Endodermal cell (in vitro differentiated cells): ENCODE measurements at regions not wholly inside any gene's neighbourhood (a gene's known extent, or its start where the extent isn't known, plus 50 kb on each side); places are given as distances from the start of the nearest gene placed in this dataset.
"Not testable (repeated sequence)": the region's sequence is repeated elsewhere in the genome, so short reads cannot be mapped to it uniquely, and the experiment has no call there.

Experiments used
- DNase-seq: peaks from one replicate; pipeline ENCODE4 v3.0.0-alpha.2; 2017
- H3K27ac ChIP-seq: 2 replicates; pipeline ENCODE4 v1.5.1; 2013; ENCODE audit warnings: mild to moderate bottlenecking, low read depth, low read length, moderate library complexity
- H3K27me3 ChIP-seq: 2 replicates; pipeline ENCODE4 v1.6.1; 2013; ENCODE audit warnings: mild to moderate bottlenecking, low read length, moderate library complexity; ENCODE audit not compliant: insufficient read depth, control insufficient read depth, poor library complexity, severe bottlenecking
- H3K36me3 ChIP-seq: 2 replicates; pipeline ENCODE4 v1.7.0; 2013; ENCODE audit warnings: mild to moderate bottlenecking, low read length, moderate library complexity; ENCODE audit not compliant: control insufficient read depth, insufficient read depth
- H3K4me1 ChIP-seq: one replicate; pipeline ENCODE4 v1.7.0; 2013; ENCODE audit warnings: low read length; ENCODE audit not compliant: control insufficient read depth, insufficient read depth
- H3K4me3 ChIP-seq: 2 replicates; pipeline ENCODE4 v1.5.1; 2013; ENCODE audit warnings: mild to moderate bottlenecking, low read length, moderate library complexity
- H3K9ac ChIP-seq: 2 replicates; pipeline ENCODE4 v1.6.1; 2013; ENCODE audit warnings: mild to moderate bottlenecking, low read length, moderate library complexity; ENCODE audit not compliant: poor library complexity, severe bottlenecking; ENCODE audit errors: extremely low read depth
- H3K9me3 ChIP-seq: 2 replicates; pipeline ENCODE4 v1.6.1; 2013; ENCODE audit warnings: mild to moderate bottlenecking, low read length, moderate library complexity; ENCODE audit not compliant: control insufficient read depth
- H3K27ac Mint-ChIP-seq: 2 replicates; pipeline ENCODE4 v1.8.0; 2020; ENCODE audit warnings: mixed read lengths
- H3K27me3 Mint-ChIP-seq: 2 replicates; pipeline ENCODE4 v1.8.0; 2021; ENCODE audit warnings: mild to moderate bottlenecking, mixed read lengths; ENCODE audit not compliant: insufficient read depth
- H3K36me3 Mint-ChIP-seq: 2 replicates; pipeline ENCODE4 v1.8.0; 2020; ENCODE audit warnings: low read depth, mixed read lengths
- H3K4me1 Mint-ChIP-seq: 2 replicates; pipeline ENCODE4 v1.8.0; 2020; ENCODE audit warnings: mixed read lengths
- H3K4me3 Mint-ChIP-seq: 2 replicates; pipeline ENCODE4 v1.8.0; 2020; ENCODE audit warnings: mild to moderate bottlenecking, moderate library complexity, mixed read lengths
- H3K9me3 Mint-ChIP-seq: 2 replicates; pipeline ENCODE4 v1.8.0; 2020; ENCODE audit warnings: mild to moderate bottlenecking, mixed read lengths
- WGBS, 2 experiments: methylation state at CpG; one replicate each; pipeline versions ENCODE4 v1.1.5 to v1.1.7; 2013; ENCODE audit warnings: missing lambda C conversion rate in 2 of 2, mixed read lengths in 1 of 2; ENCODE audit not compliant: insufficient coverage in 1 of 2, insufficient read length in 1 of 2; 5-methylcytosine and 5-hydroxymethylcytosine counted together
- TF ChIP-seq, protein P1 (sequence below): fragments of 200-600 bp; sonication (generic); conservative IDR thresholded peaks from 2 replicates; pipeline ENCODE4 v1.5.0; 2021; ENCODE audit warnings: antibody characterized with exemption, mild to moderate bottlenecking

DNA sequence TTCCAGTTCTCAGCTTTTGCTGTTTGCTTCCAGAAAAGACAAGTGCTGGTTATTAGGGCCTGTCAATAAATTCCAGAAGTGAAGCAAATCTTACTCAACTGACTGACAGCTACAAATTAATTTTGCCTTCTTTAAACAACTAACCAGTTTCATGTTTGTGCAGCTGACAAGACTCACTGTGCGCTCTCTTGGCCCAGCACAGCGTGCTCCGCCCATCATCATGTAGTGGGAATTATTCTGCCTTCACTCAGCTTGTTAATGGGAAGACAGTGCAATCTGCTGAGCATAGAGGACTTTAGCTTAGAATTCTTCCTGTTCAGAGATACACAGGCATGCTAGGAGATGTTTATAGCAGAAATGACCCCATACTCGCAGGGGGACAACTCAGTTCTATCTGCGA is 808.9 kb downstream of the CCSER2 start:
- Histone ChIP-seq H3K36me3 (no peaks in the 10 kb centered on the region), H3K27me3 (no peaks in the 10 kb centered on the region), H3K9ac (no peak overlapping the region), H3K9me3 (no peaks in the 10 kb centered on the region), H3K27ac (no peak overlapping the region), H3K4me3 (no peak overlapping the region), H3K4me1 (no peaks in the 10 kb centered on the region)
- H3K36me3 Mint-ChIP-seq: no peaks in the 10 kb centered on the region
- H3K27me3 Mint-ChIP-seq: no peaks in the 10 kb centered on the region
- TF ChIP-seq, protein P1, sequence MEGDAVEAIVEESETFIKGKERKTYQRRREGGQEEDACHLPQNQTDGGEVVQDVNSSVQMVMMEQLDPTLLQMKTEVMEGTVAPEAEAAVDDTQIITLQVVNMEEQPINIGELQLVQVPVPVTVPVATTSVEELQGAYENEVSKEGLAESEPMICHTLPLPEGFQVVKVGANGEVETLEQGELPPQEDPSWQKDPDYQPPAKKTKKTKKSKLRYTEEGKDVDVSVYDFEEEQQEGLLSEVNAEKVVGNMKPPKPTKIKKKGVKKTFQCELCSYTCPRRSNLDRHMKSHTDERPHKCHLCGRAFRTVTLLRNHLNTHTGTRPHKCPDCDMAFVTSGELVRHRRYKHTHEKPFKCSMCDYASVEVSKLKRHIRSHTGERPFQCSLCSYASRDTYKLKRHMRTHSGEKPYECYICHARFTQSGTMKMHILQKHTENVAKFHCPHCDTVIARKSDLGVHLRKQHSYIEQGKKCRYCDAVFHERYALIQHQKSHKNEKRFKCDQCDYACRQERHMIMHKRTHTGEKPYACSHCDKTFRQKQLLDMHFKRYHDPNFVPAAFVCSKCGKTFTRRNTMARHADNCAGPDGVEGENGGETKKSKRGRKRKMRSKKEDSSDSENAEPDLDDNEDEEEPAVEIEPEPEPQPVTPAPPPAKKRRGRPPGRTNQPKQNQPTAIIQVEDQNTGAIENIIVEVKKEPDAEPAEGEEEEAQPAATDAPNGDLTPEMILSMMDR: no peak
- DNase-seq: no peak
- 89 to 100% methylated on average over 5 of the region's 5 CpGs for WGBS, 2 experiments
- peaks cover 6% of the 10 kb centered on the region for H3K9me3 Mint-ChIP-seq
- H3K4me3 Mint-ChIP-seq: no peak overlapping the region
- peaks cover 2% of the 10 kb centered on the region for H3K4me1 Mint-ChIP-seq
- H3K27ac Mint-ChIP-seq: no peak overlapping the region

DNA sequence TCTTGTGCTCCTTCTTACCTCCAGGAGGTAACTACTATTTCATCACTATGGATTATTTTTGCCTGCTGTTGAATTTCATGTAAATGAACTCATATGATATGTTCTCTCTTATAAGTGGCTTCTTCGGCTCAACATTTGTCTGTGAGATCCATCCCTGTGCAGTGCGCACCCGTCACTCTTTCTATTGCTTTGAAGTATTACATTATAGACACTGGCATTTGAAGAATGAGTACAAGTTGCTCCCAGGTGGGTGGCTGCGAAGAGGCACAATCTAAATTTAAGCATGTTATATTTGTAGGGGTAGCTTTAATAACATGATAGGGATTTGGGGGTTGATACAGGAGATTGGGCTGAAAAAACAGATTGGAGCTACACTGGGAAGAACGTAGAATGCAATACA is 809.7 kb downstream of the CCSER2 start:
- H3K9me3 ChIP-seq: peaks cover 3% of the 10 kb centered on the region
- WGBS, 2 experiments: 80 to 96% methylated on average over 2 to 5 of the region's 5 CpGs
- Mint-ChIP-seq H3K36me3 (no peaks in the 10 kb centered on the region), H3K9me3 (peaks cover 10% of the 10 kb centered on the region), H3K4me3 (no peak overlapping the region), H3K27me3 (no peaks in the 10 kb centered on the region), H3K27ac (no peak overlapping the region), H3K4me1 (peaks cover 2% of the 10 kb centered on the region)
- TF ChIP-seq, protein P1: no peak
- no peak for DNase-seq
- no peak overlapping the region for H3K4me3 ChIP-seq
- no peaks in the 10 kb centered on the region for H3K27me3 ChIP-seq
- H3K36me3 ChIP-seq: no peaks in the 10 kb centered on the region
- H3K9ac ChIP-seq: no peak overlapping the region
- H3K4me1 ChIP-seq: no peaks in the 10 kb centered on the region
- no peak overlapping the region for H3K27ac ChIP-seq

DNA sequence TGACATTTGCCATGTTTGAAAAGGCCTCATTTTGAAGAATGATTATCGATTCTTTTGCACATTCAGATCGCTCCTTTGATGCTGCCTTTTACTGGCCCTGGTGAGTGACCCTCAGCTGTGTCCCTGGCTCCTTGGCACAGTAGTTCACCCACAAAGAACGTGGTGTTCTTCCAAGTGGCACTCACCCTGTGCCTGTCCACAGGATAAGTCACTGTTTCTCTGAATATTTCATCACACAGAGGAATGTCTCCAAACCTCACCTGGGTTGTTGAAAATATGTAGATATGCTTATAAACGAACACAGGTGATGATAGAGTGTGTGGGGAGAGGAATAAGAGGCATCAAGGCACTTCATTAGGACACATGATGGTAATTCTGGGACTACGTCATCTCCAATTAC is 810.7 kb downstream of the CCSER2 start:
- WGBS, 2 experiments: 84 to 91% methylated on average over 4 to 5 of the region's 5 CpGs
- peaks cover 13% of the 10 kb centered on the region for H3K9me3 ChIP-seq
- Mint-ChIP-seq H3K36me3 (no peaks in the 10 kb centered on the region), H3K4me3 (no peak overlapping the region), H3K9me3 (peaks cover 20% of the 10 kb centered on the region), H3K27me3 (no peaks in the 10 kb centered on the region), H3K27ac (no peak overlapping the region), H3K4me1 (peaks cover 2% of the 10 kb centered on the region)
- TF ChIP-seq, protein P1: no peak
- H3K36me3 ChIP-seq: no peaks in the 10 kb centered on the region
- no peak overlapping the region for H3K4me3 ChIP-seq
- no peaks in the 10 kb centered on the region for H3K27me3 ChIP-seq
- no peak overlapping the region for H3K27ac ChIP-seq
- no peak overlapping the region for H3K9ac ChIP-seq
- no peak for DNase-seq
- no peaks in the 10 kb centered on the region for H3K4me1 ChIP-seq

DNA sequence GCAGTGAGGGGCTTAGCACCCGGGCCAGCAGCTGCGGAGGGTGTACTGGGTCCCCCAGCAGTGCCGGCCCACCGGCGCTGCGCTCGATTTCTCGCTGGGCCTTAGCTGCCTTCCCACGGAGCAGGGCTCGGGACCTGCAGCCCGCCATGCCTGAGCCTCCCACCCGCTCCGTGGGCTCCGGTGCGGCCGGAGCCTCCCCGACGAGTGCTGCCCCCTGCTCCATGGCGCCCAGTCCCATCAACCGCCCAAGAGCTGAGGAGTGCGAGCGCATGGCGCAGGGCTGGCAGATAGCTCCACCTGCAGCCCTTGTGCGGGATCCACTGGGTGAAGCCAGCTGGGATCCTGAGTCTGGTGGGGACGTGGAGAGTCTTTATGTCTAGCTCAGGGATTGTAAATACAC is 813.1 kb downstream of the CCSER2 start:
- not testable (repeated sequence) for H3K4me1 ChIP-seq, H3K27ac ChIP-seq, H3K4me3 Mint-ChIP-seq, H3K9ac ChIP-seq, H3K27ac Mint-ChIP-seq, H3K4me1 Mint-ChIP-seq, H3K4me3 ChIP-seq, H3K36me3 Mint-ChIP-seq, DNase-seq, H3K27me3 ChIP-seq, H3K36me3 ChIP-seq, H3K27me3 Mint-ChIP-seq
- 89 to 94% methylated on average over 10 to 25 of the region's 25 CpGs for WGBS, 2 experiments
- peaks cover 28% of the 10 kb centered on the region for H3K9me3 Mint-ChIP-seq
- H3K9me3 ChIP-seq: peaks cover 13% of the 10 kb centered on the region
